GM12891 (cell line): ENCODE measurements at regions not wholly inside any gene's neighbourhood (a gene's known extent, or its start where the extent isn't known, plus 50 kb on each side); places are given as distances from the start of the nearest gene placed in this dataset.

ENCODE experiments used
- PAX5 ChIP-seq: IDR thresholded peaks from 2 replicates; pipeline ENCODE4 v1.6.1; 2011; ENCODE audit warnings: low read length, moderate library complexity, mild to moderate bottlenecking; ENCODE audit not compliant: insufficient read depth, severe bottlenecking
- POLR2A ChIP-seq: IDR thresholded peaks from 2 replicates; pipeline ENCODE4 v1.6.1; 2011; ENCODE audit warnings: low read depth, low read length, control low read depth
- POLR2AphosphoS5 ChIP-seq: IDR thresholded peaks from 2 replicates; pipeline ENCODE4 v1.6.1; 2011; ENCODE audit warnings: low read depth, low read length, control low read depth
- POU2F2 ChIP-seq: IDR thresholded peaks from 2 replicates; pipeline ENCODE4 v1.6.1; 2011; ENCODE audit warnings: low read depth, mild to moderate bottlenecking, control low read depth, low read length, moderate library complexity
- TAF1 ChIP-seq: IDR thresholded peaks from 2 replicates; pipeline ENCODE4 v1.6.1; 2011; ENCODE audit warnings: low read depth, low read length, control low read depth

GRCh38 chr1:81725823-81726222 lies 74.9 kb upstream of the ADGRL2 start:
- TF ChIP-seq POLR2A (no peak), TAF1 (no peak), POLR2AphosphoS5 (no peak), PAX5 (no peak), POU2F2 (no peak)
